Neural cell (in vitro differentiated cells): ENCODE measurements at regions not wholly inside any gene's neighbourhood (a gene's known extent, or its start where the extent isn't known, plus 50 kb on each side); places are given as distances from the start of the nearest gene placed in this dataset.
A peak's percentile ranks its signal among the peaks of the same experiment; 100 is the strongest.

Experiments
- H2AFZ ChIP-seq: fragments of 200-600, 300-800 bp; sonication (generic), shearing (Covaris generic); 2 replicates; pipeline ENCODE4 v1.6.0; 2014; ENCODE audit warnings: low read depth, mild to moderate bottlenecking, antibody characterized with exemption, low read length, moderate library complexity
- H3F3A ChIP-seq: fragments of 200-600 bp; shearing (Covaris generic); 2 replicates; pipeline ENCODE4 v1.6.1; 2016; ENCODE audit warnings: mild to moderate bottlenecking, moderate library complexity, mixed read lengths, antibody characterized with exemption, low read length; ENCODE audit not compliant: insufficient read depth, poor library complexity, severe bottlenecking
- H3K27ac ChIP-seq: fragments of 200-600, 300-800 bp; sonication (generic), shearing (Covaris generic); 2 replicates; pipeline ENCODE4 v1.5.1; 2014; ENCODE audit warnings: mild to moderate bottlenecking, low read length, moderate library complexity
- H3K27me3 ChIP-seq: fragments of 300-800, 200-600 bp; sonication (generic), shearing (Covaris generic); 2 replicates; pipeline ENCODE4 v1.6.0; 2014; ENCODE audit warnings: mild to moderate bottlenecking, low read depth, low read length, moderate library complexity; ENCODE audit not compliant: insufficient read depth
- H3K36me3 ChIP-seq: fragments of 300-800, 200-600 bp; sonication (generic), shearing (Covaris generic); 2 replicates; pipeline ENCODE4 v1.5.1; 2014; ENCODE audit warnings: mild to moderate bottlenecking, antibody characterized with exemption, low read length, moderate library complexity; ENCODE audit not compliant: insufficient read depth
- H3K4me2 ChIP-seq: fragments of 300-800, 200-600 bp; sonication (generic), shearing (Covaris generic); 2 replicates; pipeline ENCODE4 v1.6.0; 2014; ENCODE audit warnings: mild to moderate bottlenecking, low read length
- H3K4me3 ChIP-seq: fragments of 300-800, 200-600 bp; sonication (generic), shearing (Covaris generic); 2 replicates; pipeline ENCODE4 v1.5.1; 2014; ENCODE audit warnings: mild to moderate bottlenecking, low read length, moderate library complexity
- H3K79me2 ChIP-seq: fragments of 200-600 bp; shearing (Covaris generic); replicated peaks from 2 replicates; pipeline ENCODE4 v1.6.0; 2014; ENCODE audit warnings: mild to moderate bottlenecking, low read length, moderate library complexity; ENCODE audit not compliant: insufficient read depth
- H3K9ac ChIP-seq: fragments of 300-800, 200-600 bp; sonication (generic), shearing (Covaris generic); 2 replicates; pipeline ENCODE4 v1.6.1; 2016; ENCODE audit warnings: mild to moderate bottlenecking, low read length, mixed read lengths
- H3K9me2 ChIP-seq: fragments of 200-600 bp; shearing (Covaris generic); 2 replicates; pipeline ENCODE4 v1.6.1; 2016; ENCODE audit warnings: mild to moderate bottlenecking, low read length, mixed read lengths; ENCODE audit not compliant: insufficient read depth
- H3K9me3 ChIP-seq: fragments of 200-600, 300-800 bp; sonication (generic), shearing (Covaris generic); 2 replicates; pipeline ENCODE4 v1.6.1; 2016; ENCODE audit warnings: mild to moderate bottlenecking, mixed run types, low read length, moderate library complexity, mixed read lengths
- H4K20me1 ChIP-seq: fragments of 200-600 bp; shearing (Covaris generic); 2 replicates; pipeline ENCODE4 v1.6.1; 2016; ENCODE audit warnings: mild to moderate bottlenecking, mixed run types; ENCODE audit not compliant: insufficient read depth
- CTCF ChIP-seq: fragments of 450-650 bp; IDR thresholded peaks from 2 replicates; pipeline ENCODE4 v1.5.1; 2014; ENCODE audit warnings: antibody characterized with exemption, mild to moderate bottlenecking, moderate library complexity; ENCODE audit not compliant: poor library complexity, severe bottlenecking
- EP300 ChIP-seq: fragments of 450-650 bp; conservative IDR thresholded peaks from 2 replicates; pipeline ENCODE4 v1.6.1; 2014; ENCODE audit warnings: antibody characterized with exemption, mild to moderate bottlenecking, moderate library complexity; ENCODE audit not compliant: poor library complexity, severe bottlenecking
- EZH2 ChIP-seq: fragments of 200-600, 300-800 bp; shearing (Covaris generic), sonication (generic); IDR thresholded peaks from 2 replicates; pipeline ENCODE4 v1.6.1; 2014; ENCODE audit warnings: antibody characterized with exemption, low read length, borderline replicate concordance, mild to moderate bottlenecking; ENCODE audit not compliant: insufficient read depth, poor library complexity, severe bottlenecking
- MXI1 ChIP-seq: fragments of 450-650 bp; conservative IDR thresholded peaks from 2 replicates; pipeline ENCODE4 v1.6.1; 2014; ENCODE audit warnings: antibody characterized with exemption, mild to moderate bottlenecking; ENCODE audit not compliant: poor library complexity, severe bottlenecking
- POLR2AphosphoS5 ChIP-seq: IDR thresholded peaks from 2 replicates; pipeline ENCODE4 v1.6.1; 2012
- RAD21 ChIP-seq: fragments of 450-650 bp; conservative IDR thresholded peaks from 2 replicates; pipeline ENCODE4 v1.6.1; 2014; ENCODE audit warnings: antibody characterized with exemption, mild to moderate bottlenecking, moderate library complexity
- REST ChIP-seq: IDR thresholded peaks from 2 replicates; pipeline ENCODE4 v1.6.1; 2012; ENCODE audit warnings: borderline replicate concordance
- SMC3 ChIP-seq: fragments of 450-650 bp; conservative IDR thresholded peaks from 2 replicates; pipeline ENCODE4 v1.6.1; 2014; ENCODE audit warnings: antibody characterized with exemption, mild to moderate bottlenecking, moderate library complexity; ENCODE audit not compliant: poor library complexity
- TAF1 ChIP-seq: IDR thresholded peaks from 2 replicates; pipeline ENCODE4 v1.6.1; 2012; ENCODE audit warnings: low read depth

GRCh38 chr11:114764563-114764962 lies 86.2 kb downstream of the NXPE2 start:
- H2AFZ ChIP-seq, result no peak overlapping the region
- H3K36me3 ChIP-seq, result no peaks in the 10 kb centered on the region
- no peaks in the 10 kb centered on the region for H3F3A ChIP-seq
- TF ChIP-seq EP300 (no peak), CTCF (no peak), SMC3 (no peak), RAD21 (no peak), EZH2 (no peak), TAF1 (no peak), REST (no peak), MXI1 (no peak), POLR2AphosphoS5 (no peak)
- H3K27ac ChIP-seq, result no peak overlapping the region
- H3K9me3 ChIP-seq, result no peaks in the 10 kb centered on the region
- no peaks in the 10 kb centered on the region for H4K20me1 ChIP-seq
- H3K4me3 ChIP-seq, result no peak overlapping the region
- no peaks in the 10 kb centered on the region for H3K9me2 ChIP-seq
- no peaks in the 10 kb centered on the region for H3K79me2 ChIP-seq
- no peaks in the 10 kb centered on the region for H3K27me3 ChIP-seq
- H3K4me2 ChIP-seq, result no peak overlapping the region
- no peak overlapping the region for H3K9ac ChIP-seq

GRCh38 chr11:114771172-114771571 lies 92.8 kb downstream of the NXPE2 start:
- H3K36me3 ChIP-seq, result no peaks in the 10 kb centered on the region
- H4K20me1 ChIP-seq, result no peaks in the 10 kb centered on the region
- H3K27me3 ChIP-seq, result no peaks in the 10 kb centered on the region
- no peak overlapping the region for H3K4me2 ChIP-seq
- no peaks in the 10 kb centered on the region for H3K79me2 ChIP-seq
- H3K27ac ChIP-seq, result no peak overlapping the region
- no peaks in the 10 kb centered on the region for H3K9me3 ChIP-seq
- H2AFZ ChIP-seq, result no peak overlapping the region
- no peaks in the 10 kb centered on the region for H3F3A ChIP-seq
- H3K4me3 ChIP-seq, result no peak overlapping the region
- no peak overlapping the region for H3K9ac ChIP-seq
- peak; percentile 56 for TF ChIP-seq REST
- TF ChIP-seq CTCF, result no peak
- peak; percentile 54 for TF ChIP-seq POLR2AphosphoS5
- peak; percentile 91 for TF ChIP-seq EP300
- no peak for TF ChIP-seq RAD21
- no peaks in the 10 kb centered on the region for H3K9me2 ChIP-seq
